ENCODE measurements at regions not wholly inside any gene's neighbourhood (a gene's known extent, or its start where the extent isn't known, plus 50 kb on each side); places are given as distances from the start of the nearest gene placed in this dataset.
"Not testable (repeated sequence)": the region's sequence is repeated elsewhere in the genome, so short reads cannot be mapped to it uniquely, and the experiment has no call there.

DNA sequence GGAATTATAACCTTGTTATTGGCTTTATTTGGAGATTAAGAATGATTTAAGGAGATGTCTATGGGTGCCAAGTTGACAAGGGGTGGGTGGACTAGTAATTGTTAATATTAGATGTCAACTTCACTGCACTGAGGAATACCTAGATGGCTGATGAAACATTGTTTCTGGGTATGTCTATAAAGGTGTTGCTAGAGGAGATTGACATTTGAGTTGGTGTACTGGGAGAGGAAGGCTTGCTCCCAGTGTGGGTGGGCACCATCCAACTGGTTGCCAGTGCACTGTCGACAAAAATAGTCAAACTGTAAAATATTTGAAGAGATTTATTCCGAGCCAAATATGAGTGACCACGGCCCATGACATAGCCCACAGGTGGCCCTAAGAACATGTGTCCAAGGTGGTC lies 378.8 kb downstream of the NDFIP2 start:
- DNase-seq, result no peak

DNA sequence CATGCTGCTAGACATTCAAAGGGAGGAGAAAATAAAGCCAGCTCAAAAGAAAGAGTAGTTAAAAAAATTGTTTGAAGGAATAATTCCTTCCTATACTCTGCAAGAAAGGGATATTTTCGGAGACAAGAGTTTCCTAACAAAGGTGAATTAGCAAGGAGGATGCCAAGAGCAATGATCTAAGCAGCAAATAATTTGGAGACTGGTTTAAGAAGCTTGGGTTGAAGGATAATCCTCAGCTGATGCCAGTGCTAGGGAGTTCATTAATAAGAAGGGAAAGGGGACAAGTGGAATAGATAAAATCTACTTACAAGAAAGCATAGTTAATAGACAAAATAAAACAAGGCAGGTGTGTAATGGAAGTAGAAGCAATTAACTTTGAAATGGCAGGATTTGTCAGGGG lies 372.3 kb downstream of the NDFIP2 start:
- no peak for DNase-seq

DNA sequence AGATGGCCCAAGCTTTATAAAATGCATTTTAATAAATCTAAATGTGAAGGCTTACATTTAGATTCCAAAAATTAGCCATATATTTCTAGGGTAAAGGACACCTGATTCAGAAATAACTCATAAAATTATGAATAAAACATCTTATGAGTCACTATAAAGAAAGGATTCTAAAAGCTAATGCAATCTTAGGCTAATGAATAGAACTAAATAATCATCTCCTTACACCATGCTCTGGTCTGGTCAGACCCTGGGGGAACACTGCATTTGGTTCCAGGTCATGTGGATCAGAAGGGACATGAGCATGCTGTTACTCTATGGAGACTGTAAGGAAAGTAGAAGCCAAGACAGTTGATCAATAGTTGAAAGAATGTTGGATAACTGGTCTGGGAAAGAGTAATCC lies 370.4 kb downstream of the NDFIP2 start:
- DNase-seq, result no peak

DNA sequence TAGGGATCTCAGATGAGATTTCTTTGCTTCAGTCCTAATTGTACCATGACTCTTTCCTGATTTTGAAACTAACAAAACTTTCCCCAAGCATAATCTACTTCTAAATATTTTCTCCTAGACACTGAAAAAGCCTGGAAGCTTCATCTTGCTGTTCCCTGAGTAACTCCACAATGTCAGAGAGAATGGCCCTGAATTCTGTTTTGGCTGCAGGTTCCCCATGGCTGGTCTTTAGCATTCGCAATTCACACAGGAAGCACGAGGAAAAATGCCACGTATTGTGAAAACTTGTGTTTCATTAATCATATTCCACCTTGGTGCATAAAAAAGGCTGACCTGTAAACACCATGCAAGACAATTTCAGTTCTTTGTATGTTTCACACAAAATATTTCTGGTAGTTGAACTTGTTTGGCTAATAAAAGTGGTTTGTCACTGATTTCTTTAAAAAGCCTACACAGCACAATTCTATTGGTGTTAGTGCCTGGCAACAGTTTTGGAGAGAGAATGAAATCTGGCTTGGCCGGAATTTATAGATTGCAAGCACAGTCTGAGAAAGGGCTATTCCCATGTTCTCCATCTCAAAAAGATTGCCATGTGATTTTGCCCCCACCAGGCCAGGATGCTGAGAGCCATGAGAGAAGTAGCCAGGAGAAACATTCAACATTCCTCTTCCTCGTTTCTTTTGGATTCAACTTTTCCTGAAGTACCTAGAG lies 367.1 kb downstream of the NDFIP2 start:
- DNase-seq, result no peak

DNA sequence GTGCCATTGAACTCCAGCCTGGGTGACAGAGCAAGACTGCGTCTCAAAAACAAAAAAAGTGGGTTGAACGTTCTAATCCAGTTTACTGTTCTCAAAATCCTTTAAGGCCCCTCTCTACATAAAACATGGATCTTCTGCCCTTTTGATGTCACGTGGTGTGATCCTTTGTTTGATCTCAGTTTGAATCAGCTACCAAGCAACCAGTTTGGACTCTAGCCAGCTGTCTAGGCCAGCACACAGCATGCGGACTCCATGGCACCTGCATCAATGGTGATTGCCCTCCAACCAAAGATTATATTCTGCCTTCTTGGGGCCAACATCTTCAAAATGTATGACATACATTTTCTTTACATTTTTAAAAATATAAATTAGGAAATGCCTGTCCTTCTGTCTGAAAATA lies 365.4 kb downstream of the NDFIP2 start:
- peak; percentile 29 for DNase-seq

DNA sequence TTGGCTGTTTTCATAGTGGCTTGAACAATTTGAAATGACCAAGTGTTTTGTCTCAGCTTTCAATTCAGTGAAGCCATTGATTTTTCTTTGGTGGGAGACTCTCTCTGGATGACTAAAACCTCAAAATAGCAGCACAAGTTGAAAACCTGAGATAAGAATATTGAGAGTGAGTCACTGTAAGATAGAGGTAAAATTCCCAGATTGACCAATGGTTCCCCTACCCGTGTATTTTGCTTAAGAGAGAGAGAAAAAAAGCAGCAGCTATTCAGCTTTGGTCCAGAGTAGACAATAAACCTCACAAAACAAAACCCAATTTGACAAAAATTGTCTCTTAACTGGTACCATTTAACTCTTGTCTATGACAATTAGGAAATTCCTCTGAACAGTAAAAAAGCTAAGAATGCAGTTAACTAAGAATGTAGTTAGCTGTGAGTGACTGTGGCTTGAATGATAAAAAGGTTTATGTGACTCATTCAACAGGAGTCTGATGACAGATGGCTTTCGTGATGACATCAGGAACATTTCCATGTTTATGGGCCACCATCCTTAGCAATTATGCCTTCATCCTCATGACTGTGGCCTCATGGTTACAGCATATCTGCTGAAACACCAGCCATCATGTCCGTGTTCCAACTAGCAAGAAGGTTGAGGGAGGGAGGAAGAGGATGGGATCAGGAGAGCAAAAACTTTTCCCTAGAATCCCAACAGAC lies 356.9 kb downstream of the NDFIP2 start:
- DNase-seq, result no peak

DNA sequence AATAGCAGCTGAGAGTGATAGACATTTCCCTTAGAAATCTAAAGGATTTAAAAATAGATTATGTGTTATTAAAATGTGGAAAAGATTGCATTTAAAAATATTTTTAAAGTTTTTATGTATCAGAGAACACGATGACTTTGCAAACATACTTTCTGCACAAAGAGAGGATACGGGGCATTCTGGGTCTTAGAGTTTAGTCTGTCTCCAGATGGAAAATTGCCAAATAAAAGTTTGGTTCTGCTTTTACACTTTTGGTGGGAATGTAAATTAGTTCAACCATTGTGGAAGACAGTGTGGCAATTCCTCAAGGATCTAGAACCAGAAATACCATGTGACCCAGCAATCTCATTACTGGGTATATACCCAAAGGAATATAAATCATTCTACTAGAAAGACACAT lies 355.2 kb downstream of the NDFIP2 start:
- DNase-seq, result not testable (repeated sequence)

DNA sequence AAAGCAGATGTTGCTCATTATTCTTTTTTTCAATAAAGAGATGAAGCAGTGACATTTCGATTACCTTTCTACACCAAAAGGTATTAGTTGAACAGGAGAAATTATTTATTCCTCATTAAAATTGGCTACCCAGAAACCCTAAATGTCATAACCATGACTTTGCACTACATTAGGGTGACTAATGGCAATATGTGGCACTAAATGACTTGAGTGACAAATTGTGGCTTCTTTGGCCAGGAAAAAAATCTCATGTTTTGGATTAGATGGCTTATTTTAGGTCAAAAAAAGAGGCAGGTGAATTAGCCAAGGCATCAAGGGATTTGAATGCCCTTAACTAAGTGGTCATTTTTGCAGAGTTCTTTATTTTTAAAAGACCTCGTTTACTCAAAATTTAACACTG lies 353.9 kb downstream of the NDFIP2 start:
- DNase-seq, result no peak

DNA sequence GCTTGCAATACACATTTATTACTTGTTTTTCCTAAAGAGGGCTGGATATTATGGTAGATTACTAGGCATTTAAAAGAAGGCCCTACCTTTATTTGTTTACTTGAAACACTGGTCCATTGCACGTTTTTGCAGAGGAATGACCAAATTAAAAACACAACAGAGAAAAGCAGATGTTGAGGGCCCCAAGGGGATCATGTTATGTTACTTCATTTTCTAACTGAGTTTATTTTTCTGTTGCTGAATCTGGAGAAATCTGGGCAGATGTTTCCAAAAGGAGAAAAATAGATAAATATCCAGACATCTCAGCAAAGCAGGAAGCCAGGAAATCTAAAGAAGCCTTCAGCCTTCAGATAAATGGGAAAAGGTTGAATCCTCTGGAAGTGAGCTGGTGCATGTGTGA lies 353.0 kb downstream of the NDFIP2 start:
- DNase-seq, result no peak

DNA sequence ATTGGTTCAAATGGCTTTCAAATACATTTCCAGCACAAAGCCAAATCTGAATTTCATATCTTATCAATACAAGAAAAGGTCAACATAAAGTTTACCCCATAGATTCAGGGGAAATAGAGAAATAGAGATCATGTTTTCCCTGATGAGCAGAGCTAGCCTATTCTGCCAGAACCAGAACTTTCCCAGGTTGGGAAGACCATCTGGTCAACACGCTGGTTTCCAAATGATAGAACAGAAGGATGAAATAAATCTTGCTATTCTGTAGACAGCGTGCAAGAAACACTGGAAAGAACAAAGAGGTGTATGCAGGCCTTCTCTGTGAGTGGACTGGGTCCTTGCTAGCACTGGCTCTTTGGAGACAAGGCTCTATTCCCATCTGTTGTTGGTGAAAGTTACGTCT lies 350.6 kb downstream of the NDFIP2 start:
- DNase-seq, result no peak

DNA sequence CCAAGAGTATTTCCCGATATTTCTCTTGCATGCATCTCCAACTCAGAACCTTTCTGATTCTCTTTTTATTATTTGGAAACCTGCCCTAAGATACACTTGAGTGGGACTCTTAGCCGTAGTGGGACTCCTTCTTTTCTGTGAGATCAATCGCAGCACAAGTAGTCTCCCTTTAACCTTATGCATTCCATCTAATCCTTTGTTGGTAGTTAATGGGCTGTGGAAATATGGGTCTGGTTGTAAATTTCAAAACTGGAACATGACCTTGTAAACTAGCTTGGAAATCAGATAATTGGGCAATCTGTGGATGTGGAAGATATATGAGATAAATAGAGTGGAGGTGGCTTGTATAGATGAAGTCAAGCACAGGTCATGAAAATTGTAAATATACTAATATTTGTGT lies 350.0 kb downstream of the NDFIP2 start:
- no peak for DNase-seq

DNA sequence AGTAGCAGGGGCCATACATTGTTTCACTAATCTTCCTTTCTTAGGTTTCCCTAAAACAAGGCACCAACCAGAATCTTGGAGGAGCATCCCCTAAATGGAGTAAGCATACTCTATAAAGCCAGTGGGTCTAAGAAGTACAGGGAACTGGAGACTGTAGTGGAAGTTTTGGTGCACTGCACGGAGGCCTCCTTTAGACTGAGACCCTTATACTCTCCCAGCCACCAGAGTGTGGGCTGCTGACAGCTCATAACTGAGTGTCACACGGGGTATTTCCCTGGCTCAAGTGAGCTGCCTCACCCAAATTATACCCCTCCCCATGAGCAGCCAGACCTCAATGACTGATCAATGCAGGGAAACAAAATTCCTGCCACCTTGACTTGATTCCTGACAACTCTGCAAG lies 349.5 kb downstream of the NDFIP2 start:
- DNase-seq, result no peak

DNA sequence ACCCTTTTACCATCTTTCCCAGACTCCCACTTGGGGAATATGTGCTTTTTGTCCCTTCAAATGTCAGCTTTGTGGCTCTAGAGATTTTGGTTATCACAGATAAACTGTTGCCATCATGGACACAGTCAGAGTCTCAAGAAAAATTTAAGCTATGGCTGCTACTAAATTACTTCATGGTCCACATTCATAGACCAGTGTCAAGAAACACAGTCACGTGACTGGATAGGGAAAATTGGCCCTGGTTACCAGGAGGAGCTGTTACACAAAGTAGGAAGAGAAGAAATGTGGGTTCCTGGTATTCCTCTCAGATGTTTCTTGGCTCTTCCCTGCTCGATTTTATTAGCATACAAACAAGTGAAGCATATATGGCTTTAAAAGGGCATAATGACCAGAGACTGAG lies 348.9 kb downstream of the NDFIP2 start:
- DNase-seq, result no peak

DNA sequence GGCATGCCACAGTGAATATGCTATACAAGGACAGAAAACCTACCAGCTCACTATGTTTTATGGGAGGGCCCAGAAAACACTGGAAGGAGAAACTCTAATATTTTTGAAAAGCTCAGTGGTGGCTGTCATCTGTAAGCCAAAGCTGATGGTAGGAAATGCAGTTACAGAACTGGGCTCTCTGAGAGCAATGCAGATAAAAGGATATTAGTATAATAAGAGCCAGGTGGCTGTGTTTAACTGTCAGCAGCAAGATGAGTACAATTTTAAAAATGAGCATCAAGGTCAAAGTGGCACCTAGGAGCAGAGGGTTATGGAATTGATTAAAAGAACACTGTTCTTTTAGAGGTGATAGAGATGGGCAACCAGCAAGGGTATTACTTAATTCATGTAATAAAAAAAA lies 345.0 kb downstream of the NDFIP2 start:
- no peak for DNase-seq

DNA sequence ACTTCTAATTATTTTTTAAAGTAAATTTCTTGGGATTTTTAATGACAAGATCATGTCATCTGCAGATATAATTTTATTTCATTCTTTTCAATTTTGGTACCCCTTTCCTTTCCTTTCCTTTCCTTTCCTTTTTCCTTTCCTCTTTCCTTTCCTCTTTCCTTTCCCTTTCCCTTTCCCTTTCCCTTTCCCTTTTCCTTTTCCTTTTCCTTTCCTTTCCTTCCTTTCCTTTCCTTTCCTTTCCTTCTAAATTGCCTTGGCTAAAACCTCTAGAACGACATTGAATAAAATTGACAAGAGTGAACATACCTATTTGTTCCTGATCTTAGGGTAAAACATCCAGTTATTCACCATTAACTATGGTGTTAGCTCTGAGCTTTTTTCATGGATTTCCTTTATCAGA lies 334.1 kb downstream of the NDFIP2 start:
- DNase-seq, result no peak

DNA sequence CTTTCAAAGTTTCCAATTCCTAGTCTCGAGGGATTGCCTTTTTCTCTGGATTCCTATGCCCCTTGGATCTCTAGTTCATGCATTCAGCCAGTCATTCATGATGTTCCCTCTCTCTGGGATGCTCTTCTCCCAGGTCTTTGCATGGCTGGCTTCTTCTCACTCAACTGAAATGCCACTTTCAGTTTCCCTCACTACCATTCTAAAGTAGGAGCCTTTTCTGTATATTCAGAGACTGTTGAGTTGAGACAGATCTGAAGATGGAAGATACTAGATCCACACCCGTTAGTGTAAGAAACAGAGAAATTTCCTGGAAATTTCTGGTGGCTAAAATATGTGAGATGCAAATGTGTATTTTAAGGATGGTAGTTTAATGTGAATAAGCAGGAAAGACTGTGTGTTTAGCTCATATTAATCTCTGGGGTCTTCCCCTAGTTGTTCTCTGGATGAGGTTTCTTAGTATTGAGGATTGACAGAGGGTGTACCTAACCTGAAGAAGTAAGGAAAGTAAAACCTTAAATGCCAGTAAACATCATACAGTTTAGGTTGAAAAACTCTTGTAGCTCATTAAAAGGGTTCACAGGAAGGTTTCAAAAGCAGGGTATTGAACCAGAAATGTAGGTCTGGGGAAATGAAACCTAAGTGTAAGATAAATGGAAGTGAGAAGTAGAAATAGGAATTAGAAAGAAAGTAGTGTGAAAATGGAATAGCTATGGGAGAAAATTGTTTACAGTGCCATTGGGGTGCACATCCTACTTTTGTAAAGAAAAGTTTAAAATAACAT lies 331.3 kb downstream of the NDFIP2 start:
- DNase-seq, result no peak

DNA sequence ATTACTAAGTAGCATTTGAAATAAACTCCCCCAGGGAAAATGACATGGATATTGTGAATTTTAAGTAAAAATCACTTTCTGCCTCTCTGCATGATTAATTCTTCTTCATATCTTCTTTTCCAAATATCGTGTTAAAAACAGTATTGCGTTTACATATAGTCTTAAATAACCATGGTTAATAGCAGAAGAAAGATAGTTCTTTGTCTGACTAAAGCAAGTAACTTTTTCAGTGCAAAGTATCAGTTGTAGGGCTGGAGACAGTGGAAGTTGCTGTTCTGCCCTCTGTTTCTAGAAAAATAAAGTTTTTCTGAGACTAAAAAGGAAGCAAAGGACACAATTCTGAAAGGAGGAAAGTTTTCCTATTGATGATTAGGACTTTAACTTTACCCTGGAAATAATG lies 330.2 kb downstream of the NDFIP2 start:
- DNase-seq, result no peak

DNA sequence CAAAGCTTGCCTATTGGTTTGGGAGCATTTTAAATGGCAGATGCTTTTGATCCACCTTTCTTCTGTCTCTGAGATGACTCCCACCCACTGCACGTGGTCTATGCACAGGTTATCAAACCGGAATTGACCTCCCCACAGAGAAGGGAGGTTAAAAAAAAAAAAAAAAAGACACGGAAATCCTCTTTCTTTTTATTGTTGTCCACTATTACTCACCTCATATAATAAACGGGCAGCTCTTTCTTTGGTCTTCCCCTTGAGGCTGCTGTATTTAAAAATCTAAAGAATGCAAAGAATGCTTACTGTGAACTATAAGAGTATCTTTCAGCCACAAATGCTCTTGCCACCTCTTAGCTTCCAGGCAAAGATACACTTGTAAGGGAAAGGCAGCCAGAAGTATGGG lies 329.7 kb downstream of the NDFIP2 start:
- DNase-seq, result no peak

DNA sequence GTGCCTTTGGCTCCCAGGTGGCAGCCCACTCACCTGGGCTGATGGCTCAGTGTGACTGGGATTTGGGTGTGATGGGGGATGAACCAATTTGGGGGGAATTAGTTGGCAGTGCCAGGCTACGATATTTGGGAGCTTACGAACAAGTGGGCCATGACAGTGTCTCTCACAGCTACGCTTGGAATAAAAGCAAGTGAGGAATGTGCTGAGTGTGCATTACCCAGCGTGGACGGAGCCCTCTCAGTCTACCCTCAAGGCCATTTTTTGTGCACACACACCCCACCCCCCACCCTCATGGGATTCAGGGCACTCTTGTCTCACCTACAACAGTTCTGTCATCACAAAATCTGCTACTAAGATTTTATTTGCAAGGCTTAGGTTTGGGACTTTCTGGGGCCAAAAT lies 329.1 kb downstream of the NDFIP2 start:
- DNase-seq, result no peak

DNA sequence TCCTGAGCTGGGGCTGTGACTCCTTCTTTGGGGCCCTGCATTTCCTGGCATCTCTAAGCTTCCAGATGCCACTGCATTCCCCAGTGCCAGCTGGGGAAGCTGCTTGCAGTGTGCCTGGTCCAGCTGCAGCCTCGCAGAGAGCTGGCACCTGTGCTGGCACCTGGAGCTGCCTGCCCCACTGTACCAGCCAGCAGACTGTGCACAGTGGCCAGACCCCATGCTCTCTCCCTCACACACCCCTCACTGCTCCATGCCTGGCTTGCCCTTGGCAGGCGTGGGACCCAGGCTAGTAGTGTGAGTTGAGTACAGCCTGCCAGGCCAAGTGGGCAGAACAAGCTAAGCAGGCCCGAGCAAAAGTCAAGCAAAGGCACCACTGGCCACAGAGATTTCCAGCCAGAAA lies 327.5 kb downstream of the NDFIP2 start:
- no peak for DNase-seq

DNA sequence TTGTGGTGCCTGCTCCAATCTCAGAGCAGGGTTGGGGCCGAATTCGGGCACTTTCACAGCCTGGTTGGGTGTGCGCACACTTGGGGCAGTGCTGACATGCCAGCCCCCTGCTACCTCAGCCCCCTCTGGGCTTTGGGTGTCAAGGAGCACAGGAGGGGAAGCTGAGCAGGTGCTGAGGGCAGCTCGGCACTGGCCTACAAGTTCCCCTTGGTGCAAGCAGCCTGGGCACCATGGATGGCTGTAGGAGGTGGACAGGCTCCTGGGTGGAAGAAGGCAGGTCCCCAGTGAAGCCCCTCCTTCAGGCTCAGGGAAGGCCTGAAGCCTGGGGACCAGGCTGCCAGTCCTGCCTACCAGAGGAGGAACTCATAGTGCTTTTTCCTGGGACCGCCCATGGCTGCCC lies 326.6 kb downstream of the NDFIP2 start:
- DNase-seq, result no peak

DNA sequence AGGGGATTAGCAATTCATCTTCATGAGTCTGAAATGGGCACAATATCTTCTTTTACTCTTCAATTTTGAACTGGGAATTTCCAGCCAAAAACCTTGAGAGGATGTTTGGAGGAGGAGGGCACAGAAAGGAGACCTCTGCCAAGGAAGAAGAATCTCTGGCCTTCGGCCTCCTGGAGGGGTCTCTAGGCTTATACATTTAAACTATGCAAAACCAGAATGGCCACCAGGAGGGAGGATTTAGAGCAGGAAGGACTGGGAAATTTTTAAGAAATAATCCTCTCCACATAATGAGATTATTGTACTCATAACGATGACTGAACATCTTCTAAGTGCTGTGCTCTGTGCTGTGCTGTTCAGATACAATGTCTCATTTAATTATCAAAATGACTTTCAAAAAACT lies 325.9 kb downstream of the NDFIP2 start:
- DNase-seq, result no peak

DNA sequence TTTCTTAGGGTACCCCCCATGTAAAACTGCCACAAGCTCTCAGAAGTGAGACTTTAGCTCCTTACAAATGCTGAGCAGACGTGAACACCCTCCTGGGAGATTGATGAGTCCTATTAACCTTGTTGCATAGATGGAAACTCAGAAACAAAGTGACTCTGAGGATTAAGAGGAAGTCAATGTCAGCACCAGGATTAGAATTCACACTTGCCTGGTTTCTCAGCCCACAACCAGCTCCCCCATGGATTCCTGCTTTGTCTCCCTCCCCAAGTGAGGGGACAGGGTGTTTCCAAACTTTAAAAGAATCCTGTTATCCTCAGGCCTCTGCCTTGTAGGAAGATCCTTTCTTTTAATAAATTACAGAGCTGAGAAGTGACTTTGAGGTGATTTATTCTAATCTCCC lies 324.4 kb downstream of the NDFIP2 start:
- DNase-seq, result no peak

DNA sequence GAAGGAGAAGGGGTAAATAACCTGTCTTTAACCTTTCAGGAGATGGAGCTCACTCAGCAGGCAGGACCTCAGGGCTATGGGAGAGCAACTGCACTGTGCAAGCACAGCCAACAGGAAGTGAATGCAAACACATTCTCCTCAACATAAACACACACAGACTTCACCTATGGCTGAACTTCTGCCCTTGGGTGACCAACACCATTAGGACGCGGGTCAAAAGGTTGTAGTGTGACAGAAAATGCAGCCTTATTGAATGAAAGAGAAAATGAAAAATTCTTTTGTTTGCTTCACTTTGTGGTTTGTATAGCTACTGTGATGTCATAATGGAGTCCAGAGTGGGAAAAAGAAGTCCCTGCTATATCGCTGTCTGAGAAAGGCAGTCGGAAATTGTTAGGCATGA lies 323.0 kb downstream of the NDFIP2 start:
- DNase-seq, result no peak
